H1 (cell line): ENCODE measurements at regions not wholly inside any gene's neighbourhood (a gene's known extent, or its start where the extent isn't known, plus 50 kb on each side); places are given as distances from the start of the nearest gene placed in this dataset.

ENCODE experiments used
- CTCF ChIA-PET: fragments of 300-600 bp; sonication (Branson Sonifier 250); formaldehyde crosslinking; loops from one replicate; lab custom pipeline; 2021; ENCODE audit not compliant: partially characterized antibody; lab: Charles Lee
- POLR2A ChIA-PET: fragments of 300-600 bp; sonication (Branson Sonifier 250); formaldehyde crosslinking; loops from one replicate; lab custom pipeline; 2021; ENCODE audit warnings: inconsistent platforms; ENCODE audit not compliant: partially characterized antibody; lab: Charles Lee
- DNase-seq, 2 experiments: peaks; one replicate each; pipeline versions ENCODE4 v3.0.0 to v3.0.0-alpha.2; 2010 to 2022; ENCODE audit warnings: low spot score in 2 of 2, low read depth in 1 of 2, mixed read lengths in 1 of 2
- FAIRE-seq: peaks from 2 replicates; lab custom pipeline; 2011; peaks lifted over from hg19 to GRCh38; lab: Jason Lieb, UNC
- H2AFZ ChIP-seq: 2 replicates; pipeline ENCODE4 v1.8.1; 2012; ENCODE audit warnings: low read length, inconsistent platforms
- H2AK5ac ChIP-seq: 2 replicates; pipeline ENCODE4 v1.6.1; 2013; ENCODE audit warnings: low read depth, low read length
- H2BK120ac ChIP-seq: replicated peaks from 2 replicates; pipeline ENCODE3; 2013; ENCODE audit warnings: low read depth, low read length, inconsistent platforms
- H2BK12ac ChIP-seq: 2 replicates; pipeline ENCODE4 v1.6.1; 2013; ENCODE audit warnings: low read depth, low read length
- H2BK15ac ChIP-seq: 2 replicates; pipeline ENCODE4 v1.6.1; 2013; ENCODE audit warnings: low read length
- H2BK20ac ChIP-seq: 2 replicates; pipeline ENCODE4 v1.6.1; 2013; ENCODE audit warnings: low read length
- H2BK5ac ChIP-seq: 2 replicates; pipeline ENCODE4 v1.6.1; 2013; ENCODE audit warnings: low read depth, low read length
- H3K14ac ChIP-seq: 2 replicates; pipeline ENCODE4 v1.6.1; 2013; ENCODE audit warnings: inconsistent platforms; ENCODE audit not compliant: insufficient read length
- H3K18ac ChIP-seq: 2 replicates; pipeline ENCODE4 v1.6.1; 2013; ENCODE audit warnings: low read length; ENCODE audit errors: extremely low read depth
- H3K23ac ChIP-seq: 2 replicates; pipeline ENCODE4 v1.6.1; 2013; ENCODE audit warnings: inconsistent platforms; ENCODE audit not compliant: insufficient read length
- H3K23me2 ChIP-seq: 2 replicates; pipeline ENCODE4 v1.6.1; 2013; ENCODE audit warnings: low read depth, low read length
- H3K27ac ChIP-seq: 2 replicates; pipeline ENCODE4 v1.6.1; 2011; ENCODE audit warnings: low read depth, low read length, inconsistent platforms
- H3K27me3 ChIP-seq, 4 experiments: replicated peaks in 1 of 4; 1 replicate in 1 of 4; 2 replicates in 3 of 4; pipeline versions ENCODE4 v1.6.1 to v1.8.1; 2011 to 2013; ENCODE audit warnings: low read length in 3 of 4, mild to moderate bottlenecking in 3 of 4, inconsistent platforms in 2 of 4, mixed read lengths in 2 of 4, moderate library complexity in 1 of 4; ENCODE audit not compliant: control insufficient read depth in 3 of 4, insufficient read depth in 3 of 4; ENCODE audit errors: extremely low read depth in 1 of 4
- H3K36me3 ChIP-seq, 4 experiments: 2 replicates each; pipeline versions ENCODE4 v1.6.1 to v1.8.1; 2011 to 2013; ENCODE audit warnings: mild to moderate bottlenecking in 4 of 4, low read length in 3 of 4, moderate library complexity in 2 of 4, control low read depth in 1 of 4, inconsistent platforms in 1 of 4; ENCODE audit not compliant: insufficient read depth in 4 of 4, control insufficient read depth in 2 of 4
- H3K4ac ChIP-seq: replicated peaks from 2 replicates; pipeline ENCODE3; 2013; ENCODE audit warnings: low read length, low read depth, mixed read lengths, inconsistent platforms; ENCODE audit not compliant: insufficient read length
- H3K4me1 ChIP-seq, 4 experiments: replicated peaks in 1 of 4; 1 replicate in 1 of 4; 2 replicates in 3 of 4; pipeline versions ENCODE4 v1.6.1 to v1.8.1; 2011 to 2013; ENCODE audit warnings: low read length in 3 of 4, inconsistent platforms in 2 of 4, mixed read lengths in 1 of 4; ENCODE audit not compliant: insufficient read depth in 4 of 4, control insufficient read depth in 3 of 4
- H3K4me2 ChIP-seq, 2 experiments: 2 replicates each; pipeline versions ENCODE4 v1.6.1 to v1.8.1; 2011 to 2013; ENCODE audit warnings: low read depth in 2 of 2, low read length in 2 of 2, control low read depth in 1 of 2, inconsistent platforms in 1 of 2, mild to moderate bottlenecking in 1 of 2; ENCODE audit not compliant: insufficient read depth in 1 of 2
- H3K4me3 ChIP-seq, 4 experiments: fragments of 200-600, 300-600 bp in 1 of 4; sonication (generic), shearing (Covaris generic), sonication (Bioruptor Twin) in 1 of 4; 2 replicates each; pipeline versions ENCODE4 v1.5.1 to v1.8.1; 2011 to 2016; ENCODE audit warnings: low read length in 4 of 4, low read depth in 3 of 4, control low read depth in 2 of 4, inconsistent platforms in 2 of 4, mild to moderate bottlenecking in 2 of 4, mixed read lengths in 1 of 4, moderate library complexity in 1 of 4; ENCODE audit not compliant: insufficient read depth in 2 of 4; ENCODE audit errors: extremely low read depth in 1 of 4
- H3K56ac ChIP-seq: replicated peaks from 2 replicates; pipeline ENCODE3; 2013; ENCODE audit warnings: low read depth, mild to moderate bottlenecking, mixed read lengths, low read length, inconsistent platforms; ENCODE audit not compliant: insufficient read length
- H3K79me1 ChIP-seq: 2 replicates; pipeline ENCODE4 v1.6.1; 2013; ENCODE audit warnings: low read depth, low read length, control low read depth
- H3K79me2 ChIP-seq, 2 experiments: 2 replicates each; pipeline versions ENCODE4 v1.6.1 to v1.8.1; 2012 to 2013; ENCODE audit warnings: low read length in 2 of 2, mild to moderate bottlenecking in 2 of 2, inconsistent platforms in 1 of 2; ENCODE audit not compliant: insufficient read depth in 2 of 2, control insufficient read depth in 1 of 2
- H3K9ac ChIP-seq, 4 experiments: replicated peaks in 1 of 4; 1 replicate in 1 of 4; 2 replicates in 3 of 4; pipeline versions ENCODE4 v1.6.1 to v1.8.1; 2011 to 2013; ENCODE audit warnings: low read depth in 3 of 4, low read length in 3 of 4, control low read depth in 2 of 4, mild to moderate bottlenecking in 2 of 4, moderate library complexity in 2 of 4, inconsistent platforms in 1 of 4; ENCODE audit errors: extremely low read depth in 1 of 4
- H3K9me3 ChIP-seq, 2 experiments: 2 replicates each; pipeline versions ENCODE4 v1.6.1 to v1.8.1; 2012 to 2013; ENCODE audit warnings: mild to moderate bottlenecking in 2 of 2, moderate library complexity in 2 of 2, control low read depth in 1 of 2, inconsistent platforms in 1 of 2, low read depth in 1 of 2, low read length in 1 of 2, mixed read lengths in 1 of 2; ENCODE audit not compliant: insufficient read depth in 2 of 2
- H4K20me1 ChIP-seq, 2 experiments: replicated peaks in 1 of 2; 2 replicates each; pipeline versions ENCODE3 to v1.8.1; 2011 to 2013; ENCODE audit warnings: inconsistent platforms in 2 of 2, low read length in 2 of 2, mild to moderate bottlenecking in 1 of 2; ENCODE audit not compliant: insufficient read depth in 2 of 2, control insufficient read depth in 1 of 2
- H4K5ac ChIP-seq: 2 replicates; pipeline ENCODE4 v1.6.1; 2013; ENCODE audit warnings: low read length, low read depth, mixed read lengths, inconsistent platforms; ENCODE audit not compliant: insufficient read length
- H4K8ac ChIP-seq: 2 replicates; pipeline ENCODE4 v1.8.0; 2013; ENCODE audit warnings: mild to moderate bottlenecking, moderate library complexity, low read length, inconsistent platforms; ENCODE audit not compliant: insufficient read depth; ENCODE audit errors: extremely low read depth
- H4K91ac ChIP-seq: replicated peaks from 2 replicates; pipeline ENCODE3; 2013; ENCODE audit warnings: low read length, mixed read lengths, inconsistent platforms; ENCODE audit not compliant: insufficient read length
- BRCA1 ChIP-seq: IDR thresholded peaks from 2 replicates; pipeline ENCODE4 v1.6.1; 2012; ENCODE audit warnings: low read depth, low read length, improper control_type of control experiment
- CBX5 ChIP-seq: fragments of 300-800, 300-1000 bp; sonication (generic); IDR thresholded peaks from 2 replicates; pipeline ENCODE4 v1.7.1; 2016; ENCODE audit warnings: antibody characterized with exemption, low read length, low read depth
- FOSL1 ChIP-seq: IDR thresholded peaks from 2 replicates; pipeline ENCODE4 v1.6.1; 2011; ENCODE audit warnings: mild to moderate bottlenecking, low read depth, low read length, moderate library complexity; ENCODE audit not compliant: insufficient read depth
- KDM4A ChIP-seq: IDR thresholded peaks from one replicate; pipeline ENCODE4 v1.7.1; 2012; ENCODE audit warnings: low read depth, mild to moderate bottlenecking, moderate library complexity, low read length, inconsistent platforms; ENCODE audit not compliant: severe bottlenecking
- RBBP5 ChIP-seq: IDR thresholded peaks from 2 replicates; pipeline ENCODE4 v1.7.1; 2012; ENCODE audit warnings: low read depth, mild to moderate bottlenecking, inconsistent platforms, low read length, moderate library complexity, borderline replicate concordance
- RXRA ChIP-seq: IDR thresholded peaks from 2 replicates; pipeline ENCODE4 v1.6.1; 2011; ENCODE audit warnings: low read depth, mild to moderate bottlenecking, low read length, moderate library complexity; ENCODE audit not compliant: insufficient read depth
- SIX5 ChIP-seq: IDR thresholded peaks from 2 replicates; pipeline ENCODE4 v1.6.1; 2011; ENCODE audit warnings: mild to moderate bottlenecking, low read depth, low read length
- SP4 ChIP-seq: IDR thresholded peaks from 2 replicates; pipeline ENCODE4 v1.6.1; 2012; ENCODE audit warnings: low read length, inconsistent platforms
- TBP ChIP-seq: IDR thresholded peaks from 2 replicates; pipeline ENCODE4 v1.6.1; 2011; ENCODE audit warnings: low read depth, low read length, improper control_type of control experiment
- YY1 ChIP-seq: IDR thresholded peaks from 2 replicates; pipeline ENCODE4 v1.6.1; 2011; ENCODE audit warnings: low read depth, mild to moderate bottlenecking, low read length
- WGBS, 2 experiments: shearing (Covaris generic) in 1 of 2; methylation state at CpG; one replicate each; pipeline versions ENCODE4 v1.1.6 to v1.1.7; 2013 to 2015; ENCODE audit warnings: low lambda C conversion rate in 2 of 2, mixed read lengths in 2 of 2, inconsistent platforms in 1 of 2, low coverage in 1 of 2, missing lambda C conversion rate in 1 of 2; ENCODE audit not compliant: insufficient replicate concordance in 2 of 2, insufficient coverage in 1 of 2, insufficient read length in 1 of 2; ENCODE audit errors: extremely low coverage in 1 of 2, missing lambda C conversion rate in 1 of 2; 5-methylcytosine and 5-hydroxymethylcytosine counted together
- TF ChIP-seq, protein P1 (sequence below): IDR thresholded peaks from 2 replicates; pipeline ENCODE4 v1.6.1; 2012; ENCODE audit warnings: inconsistent platforms
- TF ChIP-seq, protein P2 (sequence below): IDR thresholded peaks from 2 replicates; pipeline ENCODE4 v1.6.1; 2012; ENCODE audit warnings: low read length, inconsistent platforms

DNA sequence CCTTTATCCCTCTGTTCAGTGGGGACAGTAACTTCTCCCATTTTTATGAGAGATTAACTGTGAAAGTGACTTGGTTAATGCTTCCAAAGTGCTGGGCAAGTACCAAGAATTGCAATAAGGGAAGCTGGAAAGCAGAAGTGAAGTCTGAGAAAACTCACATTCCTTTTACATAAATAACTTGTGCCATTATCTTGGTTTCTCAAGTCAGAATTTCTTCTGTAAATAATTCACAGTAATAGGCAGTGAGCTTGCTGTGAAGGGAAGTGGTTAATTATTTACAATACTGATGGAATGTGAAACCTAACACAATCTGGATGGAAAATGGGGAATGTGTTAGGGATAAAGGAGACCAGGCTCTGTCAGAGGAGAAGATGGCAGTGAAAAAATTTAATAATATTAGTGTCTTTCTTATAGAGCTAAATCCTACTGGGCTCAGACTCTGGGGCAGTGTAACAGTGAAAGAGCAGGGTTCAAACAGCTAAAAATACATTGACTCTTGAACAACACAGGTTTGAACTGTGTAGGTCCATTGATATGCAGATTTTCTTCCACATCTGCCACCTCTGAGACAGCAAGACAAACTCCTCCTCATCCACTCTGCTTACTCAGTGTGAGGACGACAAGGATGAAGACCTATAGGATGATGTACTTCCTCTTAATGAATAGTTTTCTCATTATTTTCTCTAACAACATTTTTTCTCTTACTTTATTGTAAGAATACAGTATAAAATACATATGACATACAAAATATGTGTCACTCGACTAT lies 251.5 kb upstream of the ISX start:
- H3K4ac ChIP-seq = no peak overlapping the region
- H3K23me2 ChIP-seq = no peaks in the 10 kb centered on the region
- H3K14ac ChIP-seq = no peak overlapping the region
- no peak overlapping the region for H3K56ac ChIP-seq
- H4K8ac ChIP-seq = no peak overlapping the region
- no peak overlapping the region for H2BK120ac ChIP-seq
- no peak overlapping the region for H2AK5ac ChIP-seq
- H3K4me3 ChIP-seq = no peak overlapping the region
- H2AFZ ChIP-seq = no peak overlapping the region
- H3K79me2 ChIP-seq = no peaks in the 10 kb centered on the region
- DNase-seq (no peak), FAIRE-seq (no peak)
- no peak overlapping the region for H2BK15ac ChIP-seq
- H4K20me1 ChIP-seq = no peaks in the 10 kb centered on the region
- H3K9ac ChIP-seq = no peak overlapping the region
- H3K4me2 ChIP-seq = no peak overlapping the region
- 0 out of 2 replicates have a peak overlapping the region, but pooled peaks have one; percentile 21 for H2BK20ac ChIP-seq
- H3K27ac ChIP-seq = no peak overlapping the region
- no peak overlapping the region for H2BK12ac ChIP-seq
- H3K79me1 ChIP-seq = no peaks in the 10 kb centered on the region
- no peaks in the 10 kb centered on the region for H3K36me3 ChIP-seq
- POLR2A ChIA-PET = no interaction called here
- no peaks in the 10 kb centered on the region; a peak in 1 of 4 replicates for H3K9me3 ChIP-seq
- no peak overlapping the region for H3K23ac ChIP-seq
- no peaks in the 10 kb centered on the region for H3K27me3 ChIP-seq
- WGBS, 2 experiments = 89% methylated on average over 2 of the region's 2 CpGs; no CpG with 5 or more reads in 1 of the 2 experiments
- H2BK5ac ChIP-seq = peak overlapping the region; percentile 46; the same call in 1 of the 2 replicates
- H4K5ac ChIP-seq = no peak overlapping the region
- H3K4me1 ChIP-seq = peaks cover 0 to 3% (median 1%) of the 10 kb centered on the region in 4 experiments; a peak in 2 of 7 replicates
- CTCF ChIA-PET = no interaction called here
- no peak overlapping the region for H3K18ac ChIP-seq
- H4K91ac ChIP-seq = no peak overlapping the region
- TF ChIP-seq TBP = no peak
- no peak for TF ChIP-seq KDM4A
- TF ChIP-seq RBBP5 = no peak
- no peak for TF ChIP-seq RXRA
- TF ChIP-seq, protein P1, sequence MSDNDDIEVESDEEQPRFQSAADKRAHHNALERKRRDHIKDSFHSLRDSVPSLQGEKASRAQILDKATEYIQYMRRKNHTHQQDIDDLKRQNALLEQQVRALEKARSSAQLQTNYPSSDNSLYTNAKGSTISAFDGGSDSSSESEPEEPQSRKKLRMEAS = no peak
- no peak for TF ChIP-seq CBX5
- no peak for TF ChIP-seq YY1
- TF ChIP-seq SP4 = no peak
- no peak for TF ChIP-seq FOSL1
- no peak for TF ChIP-seq SIX5
- no peak for TF ChIP-seq BRCA1
- TF ChIP-seq, protein P2, sequence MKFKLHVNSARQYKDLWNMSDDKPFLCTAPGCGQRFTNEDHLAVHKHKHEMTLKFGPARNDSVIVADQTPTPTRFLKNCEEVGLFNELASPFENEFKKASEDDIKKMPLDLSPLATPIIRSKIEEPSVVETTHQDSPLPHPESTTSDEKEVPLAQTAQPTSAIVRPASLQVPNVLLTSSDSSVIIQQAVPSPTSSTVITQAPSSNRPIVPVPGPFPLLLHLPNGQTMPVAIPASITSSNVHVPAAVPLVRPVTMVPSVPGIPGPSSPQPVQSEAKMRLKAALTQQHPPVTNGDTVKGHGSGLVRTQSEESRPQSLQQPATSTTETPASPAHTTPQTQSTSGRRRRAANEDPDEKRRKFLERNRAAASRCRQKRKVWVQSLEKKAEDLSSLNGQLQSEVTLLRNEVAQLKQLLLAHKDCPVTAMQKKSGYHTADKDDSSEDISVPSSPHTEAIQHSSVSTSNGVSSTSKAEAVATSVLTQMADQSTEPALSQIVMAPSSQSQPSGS = no peak
